ENCODE measurements at regions not wholly inside any gene's neighbourhood (a gene's known extent, or its start where the extent isn't known, plus 50 kb on each side); places are given as distances from the start of the nearest gene placed in this dataset.

DNA sequence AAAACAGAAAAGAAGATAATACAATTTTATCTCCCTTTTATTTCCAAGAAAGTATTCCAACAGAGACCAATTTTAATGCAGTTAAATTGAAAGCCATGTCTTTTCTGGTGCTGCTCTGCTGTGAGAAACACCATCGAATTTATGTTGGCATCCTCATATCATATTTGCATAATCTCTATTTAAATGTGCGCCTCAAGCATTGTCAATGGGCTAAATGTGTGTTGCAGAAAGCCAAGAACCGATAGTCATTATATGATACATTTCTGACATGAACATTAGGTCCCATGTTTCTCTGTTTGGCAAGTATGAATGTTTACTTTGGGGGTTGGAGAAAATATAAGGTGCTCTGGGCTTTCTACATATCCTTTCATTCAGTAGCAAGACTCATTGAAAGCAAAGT, 1023.5 kb upstream of the CELF2 start:
- H3K27ac ChIP-seq: no peak overlapping the region
- intact Hi-C loops (cut with DNase I): no loop called here

DNA sequence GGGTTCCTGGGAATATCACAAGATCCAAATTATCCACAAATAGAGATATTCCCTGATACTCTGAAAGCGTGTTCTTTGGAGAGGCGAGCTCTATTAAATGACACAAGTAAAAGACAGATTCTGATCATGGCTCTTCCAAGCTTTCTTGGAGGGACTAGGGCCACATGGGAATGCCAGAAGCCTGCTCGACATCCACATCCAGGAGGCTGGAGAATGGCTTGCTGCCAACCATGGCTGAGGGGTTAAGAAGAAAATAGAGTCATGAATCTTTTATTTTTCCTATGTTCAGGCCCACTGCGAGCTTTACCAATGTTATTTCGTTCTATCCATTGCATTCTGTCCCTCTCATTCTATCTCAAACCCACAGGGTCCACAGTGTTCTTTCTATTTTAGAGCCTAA, 1018.0 kb upstream of the CELF2 start:
- no peak for ATAC-seq
- intact Hi-C loops (cut with DNase I): no loop called here
- H3K9me3 ChIP-seq: no peaks in the 10 kb centered on the region
- H3K27ac ChIP-seq: no peak overlapping the region
- TF ChIP-seq, protein P1, sequence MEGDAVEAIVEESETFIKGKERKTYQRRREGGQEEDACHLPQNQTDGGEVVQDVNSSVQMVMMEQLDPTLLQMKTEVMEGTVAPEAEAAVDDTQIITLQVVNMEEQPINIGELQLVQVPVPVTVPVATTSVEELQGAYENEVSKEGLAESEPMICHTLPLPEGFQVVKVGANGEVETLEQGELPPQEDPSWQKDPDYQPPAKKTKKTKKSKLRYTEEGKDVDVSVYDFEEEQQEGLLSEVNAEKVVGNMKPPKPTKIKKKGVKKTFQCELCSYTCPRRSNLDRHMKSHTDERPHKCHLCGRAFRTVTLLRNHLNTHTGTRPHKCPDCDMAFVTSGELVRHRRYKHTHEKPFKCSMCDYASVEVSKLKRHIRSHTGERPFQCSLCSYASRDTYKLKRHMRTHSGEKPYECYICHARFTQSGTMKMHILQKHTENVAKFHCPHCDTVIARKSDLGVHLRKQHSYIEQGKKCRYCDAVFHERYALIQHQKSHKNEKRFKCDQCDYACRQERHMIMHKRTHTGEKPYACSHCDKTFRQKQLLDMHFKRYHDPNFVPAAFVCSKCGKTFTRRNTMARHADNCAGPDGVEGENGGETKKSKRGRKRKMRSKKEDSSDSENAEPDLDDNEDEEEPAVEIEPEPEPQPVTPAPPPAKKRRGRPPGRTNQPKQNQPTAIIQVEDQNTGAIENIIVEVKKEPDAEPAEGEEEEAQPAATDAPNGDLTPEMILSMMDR (IDR thresholded peaks at IDR 0.05): no peak
- no peak overlapping the region for H3K4me3 ChIP-seq
- DNase-seq: no peak
- no peaks in the 10 kb centered on the region for H3K4me1 ChIP-seq
- H3K36me3 ChIP-seq: no peaks in the 10 kb centered on the region
- no peaks in the 10 kb centered on the region for H3K27me3 ChIP-seq (ENCODE audit: low read depth)

More for the DNA sequence above, 1023.5 kb upstream of the CELF2 start:
- no peak for DNase-seq
- Histone ChIP-seq H3K36me3 (no peaks in the 10 kb centered on the region), H3K9me3 (no peaks in the 10 kb centered on the region), H3K4me1 (no peaks in the 10 kb centered on the region), H3K4me3 (no peak overlapping the region), H3K27me3 (ENCODE audit: low read depth) (no peaks in the 10 kb centered on the region)
- TF ChIP-seq, protein P1 (IDR thresholded peaks at IDR 0.05): no peak
- ATAC-seq: no peak

DNA sequence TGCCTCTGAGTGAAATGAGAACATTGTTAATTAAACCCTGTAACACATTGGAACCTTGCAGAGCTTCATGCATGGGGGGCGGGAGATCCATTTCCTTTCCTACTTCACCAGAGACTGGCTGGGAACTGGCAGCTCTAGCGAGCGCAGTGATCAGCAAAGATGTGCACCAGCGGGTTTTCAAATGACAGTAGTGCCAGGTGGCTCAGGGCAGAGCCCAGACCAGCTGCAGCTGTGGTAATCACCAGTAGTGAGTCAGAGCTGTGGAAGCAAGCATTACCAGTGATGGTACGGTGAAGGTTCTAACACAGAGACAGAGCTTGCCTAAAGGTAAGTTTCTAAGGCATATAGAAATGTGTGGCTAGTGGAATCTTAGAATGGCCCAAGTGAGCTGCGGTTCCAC, 1009.7 kb upstream of the CELF2 start:
- TF ChIP-seq, protein P1 (IDR thresholded peaks at IDR 0.05): no peak
- Histone ChIP-seq H3K4me3 (no peak overlapping the region), H3K9me3 (no peaks in the 10 kb centered on the region), H3K4me1 (no peaks in the 10 kb centered on the region), H3K36me3 (no peaks in the 10 kb centered on the region), H3K27me3 (ENCODE audit: low read depth) (no peaks in the 10 kb centered on the region), H3K27ac (no peak overlapping the region)
- intact Hi-C loops (cut with DNase I): no loop called here
- no peak for DNase-seq
- no peak for ATAC-seq

DNA sequence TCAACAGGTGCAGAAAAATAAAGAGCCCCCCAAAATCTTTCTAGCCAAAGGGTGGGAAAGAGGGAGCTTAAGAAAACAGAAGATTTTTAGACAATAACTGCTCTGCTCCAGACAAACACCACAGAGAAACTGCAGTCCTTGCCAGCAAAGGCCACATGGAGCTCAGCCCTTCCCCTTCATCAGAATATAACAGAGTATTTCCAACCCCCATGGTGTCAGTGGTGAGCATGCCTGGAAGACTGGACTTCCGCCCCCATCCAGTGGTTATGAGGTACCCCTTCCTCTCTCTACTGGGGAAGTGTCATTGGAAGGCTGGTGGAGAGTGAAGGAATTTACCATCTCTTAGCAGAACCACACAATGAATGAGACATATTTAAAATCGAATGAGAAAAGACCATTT, 1007.3 kb upstream of the CELF2 start:
- TF ChIP-seq, protein P1 (IDR thresholded peaks at IDR 0.05): no peak
- ATAC-seq (no peak), DNase-seq (no peak)
- Histone ChIP-seq H3K4me1 (no peaks in the 10 kb centered on the region), H3K27me3 (ENCODE audit: low read depth) (no peaks in the 10 kb centered on the region), H3K27ac (no peak overlapping the region), H3K36me3 (no peaks in the 10 kb centered on the region), H3K4me3 (no peak overlapping the region), H3K9me3 (no peaks in the 10 kb centered on the region)
- intact Hi-C loops (cut with DNase I): no loop called here

DNA sequence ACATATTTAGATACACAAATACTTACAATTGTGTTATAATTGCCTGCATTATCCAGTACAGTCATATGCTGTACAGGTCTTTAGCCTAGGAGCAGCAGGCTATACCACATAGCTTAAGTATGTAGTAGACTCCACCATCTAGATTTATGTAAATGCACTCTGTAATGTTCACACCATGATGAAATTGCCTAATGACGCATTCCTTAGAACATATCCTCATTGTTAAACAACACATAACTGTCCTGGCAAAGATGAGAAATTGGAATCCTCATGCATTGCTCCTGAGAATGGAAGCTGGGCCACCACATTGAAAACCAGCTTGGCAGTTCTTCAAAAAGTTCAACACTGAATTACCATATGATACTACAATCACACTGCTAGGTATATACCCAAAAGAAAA, 1002.8 kb upstream of the CELF2 start:
- Histone ChIP-seq H3K4me3 (no peak overlapping the region), H3K9me3 (no peaks in the 10 kb centered on the region), H3K27me3 (ENCODE audit: low read depth) (no peaks in the 10 kb centered on the region), H3K4me1 (no peaks in the 10 kb centered on the region), H3K36me3 (no peaks in the 10 kb centered on the region), H3K27ac (no peak overlapping the region)
- intact Hi-C loops (cut with DNase I): no loop called here
- ATAC-seq (no peak), DNase-seq (no peak)
- TF ChIP-seq, protein P1 (IDR thresholded peaks at IDR 0.05): no peak

DNA sequence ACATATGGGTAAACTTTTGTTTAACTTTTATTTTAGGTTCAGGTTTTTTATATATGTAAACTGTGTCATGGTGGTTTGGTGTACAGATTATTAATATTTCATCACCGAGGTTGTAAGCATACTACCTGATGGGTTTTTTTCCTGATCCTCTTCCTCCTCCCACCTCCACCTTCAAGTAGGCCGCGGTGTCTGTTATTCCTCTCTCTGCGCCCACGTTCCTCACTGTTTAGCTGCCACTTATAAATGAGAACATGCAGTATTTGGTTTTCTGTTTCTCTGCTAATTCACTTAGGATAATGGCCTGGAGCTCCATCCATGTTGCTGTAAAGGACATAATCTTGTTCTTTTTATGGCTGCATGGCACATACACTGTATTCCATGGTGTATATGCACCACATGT, 1000.0 kb upstream of the CELF2 start:
- Histone ChIP-seq H3K9me3 (no peaks in the 10 kb centered on the region), H3K27me3 (ENCODE audit: low read depth) (no peaks in the 10 kb centered on the region), H3K4me3 (no peak overlapping the region), H3K4me1 (no peaks in the 10 kb centered on the region), H3K27ac (no peak overlapping the region), H3K36me3 (no peaks in the 10 kb centered on the region)
- intact Hi-C loops (cut with DNase I): no loop called here
- no peak for DNase-seq
- ATAC-seq: no peak
- TF ChIP-seq, protein P1 (IDR thresholded peaks at IDR 0.05): no peak
